Liver (tissue), 8 donors: ENCODE measurements at regions not wholly inside any gene's neighbourhood (a gene's known extent, or its start where the extent isn't known, plus 50 kb on each side); places are given as distances from the start of the nearest gene placed in this dataset.

ENCODE experiments used
- DNase-seq: peaks from one replicate; pipeline ENCODE4 v3.0.0-alpha.2; 2017; ENCODE audit warnings: low spot score
- H3K27ac ChIP-seq, 2 donors: one replicate each; pipeline ENCODE4 v1.7.0; 2013; ENCODE audit warnings: inconsistent platforms in 2 of 2, low read length in 2 of 2, control low read depth in 1 of 2, low read depth in 1 of 2, mild to moderate bottlenecking in 1 of 2
- H3K27me3 ChIP-seq, 4 donors: one replicate each; pipeline versions ENCODE4 v1.6.1 to v1.7.0; 2013; ENCODE audit warnings: low read length in 3 of 4, inconsistent platforms in 1 of 4, mild to moderate bottlenecking in 1 of 4, moderate library complexity in 1 of 4; ENCODE audit not compliant: control insufficient read depth in 4 of 4, insufficient read depth in 4 of 4
- H3K36me3 ChIP-seq, 4 donors: one replicate each; pipeline versions ENCODE4 v1.6.1 to v1.7.0; 2013; ENCODE audit warnings: low read length in 3 of 4, mild to moderate bottlenecking in 3 of 4, low read depth in 1 of 4, moderate library complexity in 1 of 4; ENCODE audit not compliant: control insufficient read depth in 4 of 4, insufficient read depth in 3 of 4
- H3K4me1 ChIP-seq, 4 donors: one replicate each; pipeline versions ENCODE4 v1.6.1 to v1.7.0; 2013; ENCODE audit warnings: low read length in 3 of 4, mild to moderate bottlenecking in 3 of 4, moderate library complexity in 1 of 4; ENCODE audit not compliant: control insufficient read depth in 4 of 4, insufficient read depth in 4 of 4
- H3K4me3 ChIP-seq, 3 donors: one replicate each; pipeline versions ENCODE4 v1.6.1 to v1.7.0; 2013; ENCODE audit warnings: low read length in 3 of 3, control low read depth in 1 of 3, low read depth in 1 of 3, mild to moderate bottlenecking in 1 of 3
- H3K9ac ChIP-seq, 2 donors: one replicate each; pipeline ENCODE4 v1.7.0; 2013; ENCODE audit warnings: low read length in 2 of 2, mild to moderate bottlenecking in 2 of 2, moderate library complexity in 2 of 2, control low read depth in 1 of 2, low read depth in 1 of 2
- H3K9me3 ChIP-seq, 4 donors: one replicate each; pipeline versions ENCODE4 v1.6.1 to v1.7.0; 2013; ENCODE audit warnings: low read length in 3 of 4; ENCODE audit not compliant: control insufficient read depth in 4 of 4
- ATF3 ChIP-seq: IDR thresholded peaks from 2 replicates; pipeline ENCODE4 v1.6.1; 2016; ENCODE audit warnings: antibody characterized with exemption
- CTCF ChIP-seq: fragments of 150-350 bp; IDR thresholded peaks from 2 replicates; pipeline ENCODE4 v1.5.1; 2017; ENCODE audit warnings: improper control_type of control experiment, low read depth, low read length; ENCODE audit not compliant: missing input control
- EGR1 ChIP-seq, 2 donors: IDR thresholded peaks; 2 replicates each; pipeline ENCODE4 v1.6.1; 2016 to 2018; ENCODE audit warnings: antibody characterized with exemption in 2 of 2, low read depth in 2 of 2
- FOXA1 ChIP-seq: IDR thresholded peaks from 2 replicates; pipeline ENCODE4 v1.6.1; 2016; ENCODE audit warnings: antibody characterized with exemption
- FOXA2 ChIP-seq: IDR thresholded peaks from 2 replicates; pipeline ENCODE4 v1.6.1; 2016; ENCODE audit warnings: antibody characterized with exemption
- GABPA ChIP-seq, 2 donors: IDR thresholded peaks in 1 of 2; conservative IDR thresholded peaks in 1 of 2; 2 replicates each; pipeline ENCODE4 v1.6.1; 2016; ENCODE audit warnings: antibody characterized with exemption in 2 of 2, mild to moderate bottlenecking in 1 of 2, moderate library complexity in 1 of 2
- HNF4A ChIP-seq, 2 donors: conservative IDR thresholded peaks; 2 replicates each; pipeline ENCODE4 v1.6.1; 2016; ENCODE audit warnings: antibody characterized with exemption in 2 of 2, mild to moderate bottlenecking in 2 of 2
- HNF4G ChIP-seq: IDR thresholded peaks from 2 replicates; pipeline ENCODE4 v1.6.1; 2016; ENCODE audit warnings: antibody characterized with exemption
- JUND ChIP-seq, 2 donors: IDR thresholded peaks; 2 replicates each; pipeline ENCODE4 v1.6.1; 2016; ENCODE audit warnings: antibody characterized with exemption in 2 of 2
- MAX ChIP-seq: IDR thresholded peaks from 2 replicates; pipeline ENCODE4 v1.6.1; 2016; ENCODE audit warnings: antibody characterized with exemption
- NR2F2 ChIP-seq: IDR thresholded peaks from 2 replicates; pipeline ENCODE4 v1.6.1; 2016; ENCODE audit warnings: antibody characterized with exemption
- RAD21 ChIP-seq, 2 donors: IDR thresholded peaks; 2 replicates each; pipeline ENCODE4 v1.6.1; 2016; ENCODE audit warnings: antibody characterized with exemption in 2 of 2, mild to moderate bottlenecking in 2 of 2
- RXRA ChIP-seq, 2 donors: IDR thresholded peaks; 2 replicates each; pipeline ENCODE4 v1.6.1; 2017 to 2018; ENCODE audit warnings: antibody characterized with exemption in 2 of 2, mild to moderate bottlenecking in 1 of 2
- SP1 ChIP-seq: IDR thresholded peaks from 2 replicates; pipeline ENCODE4 v1.6.1; 2018; ENCODE audit warnings: antibody characterized with exemption, mild to moderate bottlenecking
- TAF1 ChIP-seq: conservative IDR thresholded peaks from 2 replicates; pipeline ENCODE4 v1.6.1; 2016; ENCODE audit warnings: antibody characterized with exemption, mild to moderate bottlenecking
- YY1 ChIP-seq: IDR thresholded peaks from 2 replicates; pipeline ENCODE4 v1.6.1; 2016; ENCODE audit warnings: antibody characterized with exemption, mild to moderate bottlenecking
- WGBS: extraction: QIAGEN DNeasy Blood & Tissue Kit; methylation state at CpG from one replicate; pipeline ENCODE4 v1.1.7; 2013; 5-methylcytosine and 5-hydroxymethylcytosine counted together
- TF ChIP-seq, protein P1 (sequence below): IDR thresholded peaks from 2 replicates; pipeline ENCODE4 v1.6.1; 2016; ENCODE audit warnings: antibody characterized with exemption, mild to moderate bottlenecking
- TF ChIP-seq, protein P2 (sequence below): IDR thresholded peaks from 2 replicates; pipeline ENCODE4 v1.6.1; 2016; ENCODE audit warnings: antibody characterized with exemption
- donor health status: healthy.
- donor health status: healthy.
- donor health status: healthy.
- donor health status: healthy.
- donor health status: healthy.

- no peak for DNase-seq
- H3K36me3 ChIP-seq = no peaks in the 10 kb centered on the region
- H3K4me1 ChIP-seq = no peaks in the 10 kb centered on the region
- TF ChIP-seq TAF1 = no peak
- no peak for TF ChIP-seq RXRA (IDR thresholded peaks at IDR 0.05)
- no peak for TF ChIP-seq RAD21 (IDR thresholded peaks at IDR 0.05)
- TF ChIP-seq YY1 = no peak
- no peak for TF ChIP-seq EGR1 (IDR thresholded peaks at IDR 0.05; ENCODE audit: low read depth in 2 of 2)
- TF ChIP-seq, protein P1, sequence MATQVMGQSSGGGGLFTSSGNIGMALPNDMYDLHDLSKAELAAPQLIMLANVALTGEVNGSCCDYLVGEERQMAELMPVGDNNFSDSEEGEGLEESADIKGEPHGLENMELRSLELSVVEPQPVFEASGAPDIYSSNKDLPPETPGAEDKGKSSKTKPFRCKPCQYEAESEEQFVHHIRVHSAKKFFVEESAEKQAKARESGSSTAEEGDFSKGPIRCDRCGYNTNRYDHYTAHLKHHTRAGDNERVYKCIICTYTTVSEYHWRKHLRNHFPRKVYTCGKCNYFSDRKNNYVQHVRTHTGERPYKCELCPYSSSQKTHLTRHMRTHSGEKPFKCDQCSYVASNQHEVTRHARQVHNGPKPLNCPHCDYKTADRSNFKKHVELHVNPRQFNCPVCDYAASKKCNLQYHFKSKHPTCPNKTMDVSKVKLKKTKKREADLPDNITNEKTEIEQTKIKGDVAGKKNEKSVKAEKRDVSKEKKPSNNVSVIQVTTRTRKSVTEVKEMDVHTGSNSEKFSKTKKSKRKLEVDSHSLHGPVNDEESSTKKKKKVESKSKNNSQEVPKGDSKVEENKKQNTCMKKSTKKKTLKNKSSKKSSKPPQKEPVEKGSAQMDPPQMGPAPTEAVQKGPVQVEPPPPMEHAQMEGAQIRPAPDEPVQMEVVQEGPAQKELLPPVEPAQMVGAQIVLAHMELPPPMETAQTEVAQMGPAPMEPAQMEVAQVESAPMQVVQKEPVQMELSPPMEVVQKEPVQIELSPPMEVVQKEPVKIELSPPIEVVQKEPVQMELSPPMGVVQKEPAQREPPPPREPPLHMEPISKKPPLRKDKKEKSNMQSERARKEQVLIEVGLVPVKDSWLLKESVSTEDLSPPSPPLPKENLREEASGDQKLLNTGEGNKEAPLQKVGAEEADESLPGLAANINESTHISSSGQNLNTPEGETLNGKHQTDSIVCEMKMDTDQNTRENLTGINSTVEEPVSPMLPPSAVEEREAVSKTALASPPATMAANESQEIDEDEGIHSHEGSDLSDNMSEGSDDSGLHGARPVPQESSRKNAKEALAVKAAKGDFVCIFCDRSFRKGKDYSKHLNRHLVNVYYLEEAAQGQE = no peak
- no peak for TF ChIP-seq MAX
- no peak for TF ChIP-seq HNF4G
- TF ChIP-seq ATF3 = no peak
- no peak for TF ChIP-seq NR2F2
- no peak for TF ChIP-seq JUND (IDR thresholded peaks at IDR 0.05)
- no peak for TF ChIP-seq CTCF
- no peak for TF ChIP-seq SP1
- TF ChIP-seq GABPA (IDR thresholded peaks at IDR 0.05 in 1 of 2, conservative IDR thresholded peaks at IDR 0.05 in 1 of 2) = no peak
- no peak for TF ChIP-seq HNF4A (conservative IDR thresholded peaks at IDR 0.05)
- TF ChIP-seq FOXA1 = no peak
- TF ChIP-seq FOXA2 = no peak
- TF ChIP-seq, protein P2, sequence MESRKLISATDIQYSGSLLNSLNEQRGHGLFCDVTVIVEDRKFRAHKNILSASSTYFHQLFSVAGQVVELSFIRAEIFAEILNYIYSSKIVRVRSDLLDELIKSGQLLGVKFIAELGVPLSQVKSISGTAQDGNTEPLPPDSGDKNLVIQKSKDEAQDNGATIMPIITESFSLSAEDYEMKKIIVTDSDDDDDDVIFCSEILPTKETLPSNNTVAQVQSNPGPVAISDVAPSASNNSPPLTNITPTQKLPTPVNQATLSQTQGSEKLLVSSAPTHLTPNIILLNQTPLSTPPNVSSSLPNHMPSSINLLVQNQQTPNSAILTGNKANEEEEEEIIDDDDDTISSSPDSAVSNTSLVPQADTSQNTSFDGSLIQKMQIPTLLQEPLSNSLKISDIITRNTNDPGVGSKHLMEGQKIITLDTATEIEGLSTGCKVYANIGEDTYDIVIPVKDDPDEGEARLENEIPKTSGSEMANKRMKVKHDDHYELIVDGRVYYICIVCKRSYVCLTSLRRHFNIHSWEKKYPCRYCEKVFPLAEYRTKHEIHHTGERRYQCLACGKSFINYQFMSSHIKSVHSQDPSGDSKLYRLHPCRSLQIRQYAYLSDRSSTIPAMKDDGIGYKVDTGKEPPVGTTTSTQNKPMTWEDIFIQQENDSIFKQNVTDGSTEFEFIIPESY = no peak
- no peaks in the 10 kb centered on the region for H3K9me3 ChIP-seq
- no peak overlapping the region for H3K9ac ChIP-seq
- WGBS = 63% methylated on average over 4 of the region's 4 CpGs
- H3K4me3 ChIP-seq = no peak overlapping the region
- H3K27ac ChIP-seq = no peak overlapping the region
- no peaks in the 10 kb centered on the region for H3K27me3 ChIP-seq
Observed at GRCh38 chr5:117473165-117473564, 898.5 kb upstream of the SEMA6A start.
